ENCODE measurements at regions not wholly inside any gene's neighbourhood (a gene's known extent, or its start where the extent isn't known, plus 50 kb on each side); places are given as distances from the start of the nearest gene placed in this dataset.
"Not testable (repeated sequence)": the region's sequence is repeated elsewhere in the genome, so short reads cannot be mapped to it uniquely, and the experiment has no call there.

DNA sequence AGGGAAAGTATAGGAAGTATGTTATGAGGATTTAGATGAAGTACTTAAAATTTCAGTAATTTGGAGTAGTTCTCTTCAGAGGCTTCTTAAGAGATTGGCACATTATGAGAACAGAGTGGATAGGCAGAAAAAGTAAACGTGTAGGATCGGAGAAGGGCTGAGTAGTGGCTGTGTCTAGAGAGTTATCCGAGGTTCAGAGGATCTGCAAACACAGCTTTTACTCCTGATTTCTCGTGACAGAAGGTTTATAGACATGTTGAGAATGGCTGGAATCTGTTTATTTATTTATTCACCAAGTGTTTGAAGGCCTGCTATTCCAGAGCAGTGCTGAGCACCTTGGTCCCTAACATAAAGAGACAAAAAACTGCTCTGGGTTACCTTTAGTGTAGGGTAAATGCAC is 51.4 kb upstream of the NIPA1 start:
- not testable (repeated sequence) for TF ChIP-seq CTCF (IDR thresholded peaks at IDR 0.05 in 8 of 11, conservative IDR thresholded peaks at IDR 0.05 in 3 of 11); POLR2A (IDR thresholded peaks at IDR 0.05)
